ENCODE measurements at regions not wholly inside any gene's neighbourhood (a gene's known extent, or its start where the extent isn't known, plus 50 kb on each side); places are given as distances from the start of the nearest gene placed in this dataset.

- TF ChIP-seq CTCF (conservative IDR thresholded peaks at IDR 0.05; ENCODE audit: low read depth, low read length) (no peak), EZH2 (IDR thresholded peaks at IDR 0.05; ENCODE audit: borderline replicate concordance, low read depth, low read length, poor library complexity, severe bottlenecking) (no peak)
These were observed 65.3 kb downstream of the FZD1 start for GRCh38 chr7:91329571-91329970.

Data from A673 (cell line).